ENCODE measurements at regions not wholly inside any gene's neighbourhood (a gene's known extent, or its start where the extent isn't known, plus 50 kb on each side); places are given as distances from the start of the nearest gene placed in this dataset.
"Not testable (repeated sequence)": the region's sequence is repeated elsewhere in the genome, so short reads cannot be mapped to it uniquely, and the experiment has no call there.

- Mint-ChIP-seq H3K9me3 (no peaks in the 10 kb centered on the region), H3K4me1 (ENCODE audit: low read depth) (no peaks in the 10 kb centered on the region), H3K36me3 (ENCODE audit: low read depth) (no peaks in the 10 kb centered on the region), H3K27ac (no peak overlapping the region), H3K27me3 (ENCODE audit: insufficient read depth) (no peaks in the 10 kb centered on the region), H3K4me3 (no peak overlapping the region)
- intact Hi-C loops (cut with micrococcal nuclease) = no loop called here
- DNase-seq (ENCODE audit: low spot score) = no peak
Observed at GRCh38 chr20:54981175-54981574, 505.8 kb downstream of the DOK5 start.

GRCh38 chr20:54980103-54980960 is 504.9 kb downstream of the DOK5 start:
- intact Hi-C loops (cut with micrococcal nuclease) = no loop called here
- H3K4me1 Mint-ChIP-seq (ENCODE audit: low read depth) = no peaks in the 10 kb centered on the region
- DNase-seq (ENCODE audit: low spot score) = no peak

GRCh38 chr20:54950304-54950703 is 474.9 kb downstream of the DOK5 start:
- Mint-ChIP-seq H3K9me3 (no peaks in the 10 kb centered on the region), H3K27ac (no peak overlapping the region), H3K27me3 (ENCODE audit: insufficient read depth) (no peaks in the 10 kb centered on the region), H3K4me3 (no peak overlapping the region), H3K36me3 (ENCODE audit: low read depth) (no peaks in the 10 kb centered on the region), H3K4me1 (ENCODE audit: low read depth) (no peaks in the 10 kb centered on the region)
- DNase-seq (ENCODE audit: low spot score) = no peak
- intact Hi-C loops (cut with micrococcal nuclease) = no loop called here

More at GRCh38 chr20:54980103-54980960, 504.9 kb downstream of the DOK5 start:
- Mint-ChIP-seq H3K27ac (no peak overlapping the region), H3K36me3 (ENCODE audit: low read depth) (no peaks in the 10 kb centered on the region), H3K4me3 (no peak overlapping the region), H3K9me3 (no peaks in the 10 kb centered on the region), H3K27me3 (ENCODE audit: insufficient read depth) (no peaks in the 10 kb centered on the region)

GRCh38 chr20:54941666-54942065 is 466.3 kb downstream of the DOK5 start:
- no peaks in the 10 kb centered on the region for H3K4me1 Mint-ChIP-seq (ENCODE audit: low read depth)
- intact Hi-C loops (cut with micrococcal nuclease) = no loop called here
- H3K27ac Mint-ChIP-seq = no peak overlapping the region
- H3K36me3 Mint-ChIP-seq (ENCODE audit: low read depth) = no peaks in the 10 kb centered on the region
- DNase-seq (ENCODE audit: low spot score) = no peak
- H3K9me3 Mint-ChIP-seq = no peaks in the 10 kb centered on the region
- H3K4me3 Mint-ChIP-seq = no peak overlapping the region
- H3K27me3 Mint-ChIP-seq (ENCODE audit: insufficient read depth) = no peaks in the 10 kb centered on the region

GRCh38 chr20:54940522-54940921 is 465.1 kb downstream of the DOK5 start:
- intact Hi-C loops (cut with micrococcal nuclease) = no loop called here
- Mint-ChIP-seq H3K27ac (no peak overlapping the region), H3K4me1 (ENCODE audit: low read depth) (no peaks in the 10 kb centered on the region), H3K4me3 (no peak overlapping the region), H3K27me3 (ENCODE audit: insufficient read depth) (no peaks in the 10 kb centered on the region), H3K36me3 (ENCODE audit: low read depth) (no peaks in the 10 kb centered on the region), H3K9me3 (no peaks in the 10 kb centered on the region)
- no peak for DNase-seq (ENCODE audit: low spot score)

GRCh38 chr20:54938707-54939106 is 463.3 kb downstream of the DOK5 start:
- Mint-ChIP-seq H3K4me1 (ENCODE audit: low read depth) (no peaks in the 10 kb centered on the region), H3K27ac (no peak overlapping the region), H3K9me3 (no peaks in the 10 kb centered on the region), H3K4me3 (no peak overlapping the region), H3K36me3 (ENCODE audit: low read depth) (no peaks in the 10 kb centered on the region), H3K27me3 (ENCODE audit: insufficient read depth) (no peaks in the 10 kb centered on the region)
- DNase-seq (ENCODE audit: low spot score) = no peak
- intact Hi-C loops (cut with micrococcal nuclease) = no loop called here

- peaks cover 14% of the 10 kb centered on the region for H3K9me3 Mint-ChIP-seq
- H3K27ac Mint-ChIP-seq = no peak overlapping the region
- H3K27me3 Mint-ChIP-seq (ENCODE audit: insufficient read depth) = no peaks in the 10 kb centered on the region
- intact Hi-C loops (cut with micrococcal nuclease) = no loop called here
- H3K4me3 Mint-ChIP-seq = no peak overlapping the region
- H3K36me3 Mint-ChIP-seq (ENCODE audit: low read depth) = no peaks in the 10 kb centered on the region
- no peak for DNase-seq (ENCODE audit: low spot score)
- no peaks in the 10 kb centered on the region for H3K4me1 Mint-ChIP-seq (ENCODE audit: low read depth)
Observed at GRCh38 chr20:54933212-54933904, 458.0 kb downstream of the DOK5 start.

GRCh38 chr20:54929191-54929590 is 453.8 kb downstream of the DOK5 start:
- intact Hi-C loops (cut with micrococcal nuclease) = no loop called here
- no peak for DNase-seq (ENCODE audit: low spot score)
- Mint-ChIP-seq H3K4me1 (ENCODE audit: low read depth) (no peaks in the 10 kb centered on the region), H3K9me3 (peaks cover 18% of the 10 kb centered on the region), H3K36me3 (ENCODE audit: low read depth) (no peaks in the 10 kb centered on the region), H3K27ac (no peak overlapping the region), H3K4me3 (no peak overlapping the region), H3K27me3 (ENCODE audit: insufficient read depth) (no peaks in the 10 kb centered on the region)

GRCh38 chr20:54928564-54928963 is 453.2 kb downstream of the DOK5 start:
- DNase-seq (ENCODE audit: low spot score) = no peak
- no peaks in the 10 kb centered on the region for H3K27me3 Mint-ChIP-seq (ENCODE audit: insufficient read depth)
- H3K27ac Mint-ChIP-seq = no peak overlapping the region
- H3K4me1 Mint-ChIP-seq (ENCODE audit: low read depth) = no peaks in the 10 kb centered on the region
- no peaks in the 10 kb centered on the region for H3K36me3 Mint-ChIP-seq (ENCODE audit: low read depth)
- intact Hi-C loops (cut with micrococcal nuclease) = no loop called here
- H3K9me3 Mint-ChIP-seq = peaks cover 17% of the 10 kb centered on the region
- no peak overlapping the region for H3K4me3 Mint-ChIP-seq

- intact Hi-C loops (cut with micrococcal nuclease) = no loop called here
- H3K27ac Mint-ChIP-seq = no peak overlapping the region
- H3K27me3 Mint-ChIP-seq (ENCODE audit: insufficient read depth) = no peaks in the 10 kb centered on the region
Observed at GRCh38 chr20:54922636-54923035, 447.2 kb downstream of the DOK5 start.

GRCh38 chr20:54922096-54922495 is 446.7 kb downstream of the DOK5 start:
- intact Hi-C loops (cut with micrococcal nuclease) = no loop called here
- no peak for DNase-seq (ENCODE audit: low spot score)
- H3K27me3 Mint-ChIP-seq (ENCODE audit: insufficient read depth) = no peaks in the 10 kb centered on the region
- no peaks in the 10 kb centered on the region for H3K36me3 Mint-ChIP-seq (ENCODE audit: low read depth)
- peaks cover 21% of the 10 kb centered on the region for H3K9me3 Mint-ChIP-seq
- no peaks in the 10 kb centered on the region for H3K4me1 Mint-ChIP-seq (ENCODE audit: low read depth)
- no peak overlapping the region for H3K4me3 Mint-ChIP-seq
- no peak overlapping the region for H3K27ac Mint-ChIP-seq

More at GRCh38 chr20:54922636-54923035, 447.2 kb downstream of the DOK5 start:
- H3K9me3 Mint-ChIP-seq = peaks cover 17% of the 10 kb centered on the region
- H3K36me3 Mint-ChIP-seq (ENCODE audit: low read depth) = no peaks in the 10 kb centered on the region
- DNase-seq (ENCODE audit: low spot score) = no peak
- no peak overlapping the region for H3K4me3 Mint-ChIP-seq
- H3K4me1 Mint-ChIP-seq (ENCODE audit: low read depth) = no peaks in the 10 kb centered on the region

- Mint-ChIP-seq H3K4me3 (no peak overlapping the region), H3K36me3 (ENCODE audit: low read depth) (no peaks in the 10 kb centered on the region), H3K27me3 (ENCODE audit: insufficient read depth) (no peaks in the 10 kb centered on the region), H3K4me1 (ENCODE audit: low read depth) (no peaks in the 10 kb centered on the region), H3K9me3 (peaks cover 26% of the 10 kb centered on the region), H3K27ac (no peak overlapping the region)
- no peak for DNase-seq (ENCODE audit: low spot score)
- intact Hi-C loops (cut with micrococcal nuclease) = no loop called here
Observed at GRCh38 chr20:54920491-54920890, 445.1 kb downstream of the DOK5 start.

GRCh38 chr20:54918993-54919392 is 443.6 kb downstream of the DOK5 start:
- H3K27ac Mint-ChIP-seq; intact Hi-C loops (cut with micrococcal nuclease); DNase-seq (ENCODE audit: low spot score); H3K36me3 Mint-ChIP-seq (ENCODE audit: low read depth); H3K27me3 Mint-ChIP-seq (ENCODE audit: insufficient read depth); H3K4me1 Mint-ChIP-seq (ENCODE audit: low read depth); H3K4me3 Mint-ChIP-seq: not testable (repeated sequence)
- H3K9me3 Mint-ChIP-seq = peaks cover 23% of the 10 kb centered on the region

All from activated T-helper 1 cell treated with anti-CD3 and anti-CD28 coated beads, Interleukin-12 subunit alpha, Interleukin-12 subunit beta, Interleukin-2, Interleukin-4 antibody, amounts not matched to agents 30 ng/mL and 10 ng/mL and 1 ng/mL, durations not matched to agents 14 hours and 24 hours and 36 hours (primary cell).